Heart right ventricle (tissue), 16 donors: ENCODE measurements at regions not wholly inside any gene's neighbourhood (a gene's known extent, or its start where the extent isn't known, plus 50 kb on each side); places are given as distances from the start of the nearest gene placed in this dataset.

Source experiments
- ATAC-seq, 8 donors: fragments of 200-7000 bp; cut with Tn5 transposase; one replicate each; pipeline ENCODE4 v1.9.1; 2020; ENCODE audit warnings: mild to moderate bottlenecking in 8 of 8, moderate library complexity in 8 of 8, moderate number of reproducible peaks in 1 of 8
- DNase-seq, 2 donors: peaks; one replicate each; pipeline ENCODE4 v3.0.0-alpha.2; 2020
- H3K27ac ChIP-seq, 10 donors: fragments of 200-600 bp; sonication (generic) in 2 of 10; one replicate each; pipeline versions ENCODE4 v1.5.0 to v1.8.0; 2020 to 2022; ENCODE audit warnings: mild to moderate bottlenecking in 3 of 10
- H3K27me3 ChIP-seq, 7 donors: fragments of 200-600 bp; one replicate each; pipeline ENCODE4 v1.8.0; 2021 to 2022; ENCODE audit warnings: mild to moderate bottlenecking in 2 of 7
- H3K36me3 ChIP-seq, 9 donors: fragments of 200-600 bp; sonication (generic) in 1 of 9; one replicate each; pipeline versions ENCODE4 v1.5.0 to v1.8.0; 2020 to 2022; ENCODE audit warnings: mild to moderate bottlenecking in 2 of 9
- H3K4me1 ChIP-seq, 9 donors: fragments of 200-600 bp; sonication (generic) in 1 of 9; one replicate each; pipeline versions ENCODE4 v1.5.0 to v1.8.0; 2020 to 2022; ENCODE audit warnings: mild to moderate bottlenecking in 4 of 9
- H3K4me3 ChIP-seq, 10 donors: fragments of 200-600 bp; sonication (generic) in 2 of 10; one replicate each; pipeline versions ENCODE4 v1.5.0 to v1.8.0; 2020 to 2022; ENCODE audit warnings: mild to moderate bottlenecking in 7 of 10, moderate library complexity in 2 of 10
- H3K9me3 ChIP-seq, 11 donors: fragments of 200-600 bp in 10 of 11; sonication (generic) in 2 of 11; one replicate each; pipeline versions ENCODE4 v1.5.0 to v1.8.0; 2013 to 2022; ENCODE audit warnings: mild to moderate bottlenecking in 2 of 11, control low read depth in 1 of 11, moderate library complexity in 1 of 11
- WGBS, 2 donors: extraction: QIAGEN DNeasy Blood & Tissue Kit; methylation state at CpG; one replicate each; pipeline ENCODE4 v1.1.7; 2013; ENCODE audit warnings: inconsistent platforms in 1 of 2; 5-methylcytosine and 5-hydroxymethylcytosine counted together
- intact Hi-C, 10 donors: fragments of 100-400 bp; cut with DNase I; formaldehyde crosslinking; loops; one replicate each; pipeline versions ENCODE4 v1.11.1 to v1.14.2; 2022
- TF ChIP-seq, protein P1 (sequence below), 9 donors: fragments of 200-600 bp; sonication (generic) in 2 of 9; IDR thresholded peaks; one replicate each; pipeline versions ENCODE4 v1.5.0 to v1.8.0; 2021 to 2022; ENCODE audit warnings: antibody characterized with exemption in 9 of 9, mild to moderate bottlenecking in 5 of 9, moderate library complexity in 1 of 9
- donor health status: Arrhythmogenic right ventricular cardiomyopathy.
- donor health status: ischemic (EF 13 %, LVEDD 7.1; RV severe dilation, severe dysfunction).
- donor health status: healthy with polysubstance abuse.
- donor health status: DM: no; HTN: yes; CAD: no.
- donor health status: DM: no; HTN: no; CAD: no.
- donor health status: ischemic (EF 25% LVEDD 6.9; RV normal size, moderate dysfunction).
- donor health status: ischemic (EF 25% LVEDD 5.7; RV mildly dilated, moderate dysfunction).
- donor health status: healthy.
- donor health status: DM: yes; HTN: yes; CAD: no.
- donor health status: Ischemic cardiomyopathy.
- donor health status: ischemic (EF 35%, LVEDD 5.7; RV mildly dilated, moderate dysfunction).
- donor health status: nonischemic (EF 11% LVEDD 7.7; RV severe dilation, severe dysfunction).
- donor health status: DM: yes; HTN: yes; CAD: no.
- donor health status: PGD.
- donor health status: ischemic (EF 29% LVEDD 5.4; RV normal size, mild dysfunction).
- donor health status: nonischemic (EF 23%, LVEDD 6.1; RV moderate dilation, normal function).

DNA sequence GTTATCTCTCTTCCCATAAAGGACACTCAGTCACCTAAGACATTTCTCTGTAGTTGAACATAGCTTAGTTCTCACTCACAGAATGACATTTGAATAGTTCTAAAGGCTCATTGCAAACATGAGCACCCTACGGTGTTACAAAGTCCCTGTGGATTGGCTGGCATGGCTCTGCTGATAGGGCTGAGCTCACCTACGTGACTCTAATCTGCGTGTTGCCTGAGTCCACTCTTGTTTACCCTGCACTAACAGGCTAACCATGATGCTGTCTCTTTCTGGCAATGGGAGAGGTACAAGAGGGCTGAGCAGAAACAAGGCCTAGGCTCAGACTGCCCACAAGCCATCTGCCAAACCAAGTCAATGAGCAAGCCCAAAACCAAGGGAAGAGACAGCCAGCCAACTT, 103.6 kb downstream of the PALM2AKAP2 start:
- H3K27ac ChIP-seq = no peak overlapping the region
- H3K27me3 ChIP-seq = no peaks in the 10 kb centered on the region
- H3K9me3 ChIP-seq = no peaks in the 10 kb centered on the region
- DNase-seq (no peak), ATAC-seq (peak in 1 of 8 donors; percentile 12)
- WGBS, 2 donors = 48 to 74% methylated on average over 3 of the region's 3 CpGs
- TF ChIP-seq, protein P1, sequence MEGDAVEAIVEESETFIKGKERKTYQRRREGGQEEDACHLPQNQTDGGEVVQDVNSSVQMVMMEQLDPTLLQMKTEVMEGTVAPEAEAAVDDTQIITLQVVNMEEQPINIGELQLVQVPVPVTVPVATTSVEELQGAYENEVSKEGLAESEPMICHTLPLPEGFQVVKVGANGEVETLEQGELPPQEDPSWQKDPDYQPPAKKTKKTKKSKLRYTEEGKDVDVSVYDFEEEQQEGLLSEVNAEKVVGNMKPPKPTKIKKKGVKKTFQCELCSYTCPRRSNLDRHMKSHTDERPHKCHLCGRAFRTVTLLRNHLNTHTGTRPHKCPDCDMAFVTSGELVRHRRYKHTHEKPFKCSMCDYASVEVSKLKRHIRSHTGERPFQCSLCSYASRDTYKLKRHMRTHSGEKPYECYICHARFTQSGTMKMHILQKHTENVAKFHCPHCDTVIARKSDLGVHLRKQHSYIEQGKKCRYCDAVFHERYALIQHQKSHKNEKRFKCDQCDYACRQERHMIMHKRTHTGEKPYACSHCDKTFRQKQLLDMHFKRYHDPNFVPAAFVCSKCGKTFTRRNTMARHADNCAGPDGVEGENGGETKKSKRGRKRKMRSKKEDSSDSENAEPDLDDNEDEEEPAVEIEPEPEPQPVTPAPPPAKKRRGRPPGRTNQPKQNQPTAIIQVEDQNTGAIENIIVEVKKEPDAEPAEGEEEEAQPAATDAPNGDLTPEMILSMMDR (IDR thresholded peaks at IDR 0.05) = no peak
- peaks cover 14 to 58% (median 34%) of the 10 kb centered on the region in 9 donors for H3K4me1 ChIP-seq
- no peak overlapping the region for H3K4me3 ChIP-seq
- H3K36me3 ChIP-seq = peaks cover 0 to 15% (median 0%) of the 10 kb centered on the region in 9 donors
- intact Hi-C loops = loop anchor here in 5 of 10 donors (5.0 to 10.0 kb wide), 3 partner anchors 59 to 309 kb away; no protein-coding TSS in a partner anchor

DNA sequence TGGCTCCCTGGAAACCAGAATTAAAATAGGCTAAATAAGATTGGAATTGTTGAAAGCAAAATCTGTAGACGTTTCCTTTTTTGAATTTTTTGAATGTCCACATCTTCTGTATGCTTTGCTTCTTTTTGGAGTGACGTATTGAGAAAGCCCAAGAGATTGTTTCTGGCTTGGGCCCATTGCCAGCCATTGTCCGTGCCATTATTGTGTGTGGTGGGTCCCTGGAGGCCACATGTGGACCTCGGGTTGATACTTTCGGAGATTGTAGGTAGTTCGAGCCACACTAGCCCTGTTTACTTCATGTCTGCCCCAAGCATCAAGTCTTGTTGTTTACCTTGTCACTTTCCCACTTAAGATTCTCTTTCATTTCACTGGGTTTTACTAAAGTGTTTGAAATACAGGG, 106.0 kb downstream of the PALM2AKAP2 start:
- peak; percentile 64 to 79 for DNase-seq
- Histone ChIP-seq H3K27ac (peak overlapping the region; percentile 6 to 81 (median 68)), H3K27me3 (no peaks in the 10 kb centered on the region), H3K4me3 (no peak overlapping the region), H3K9me3 (no peaks in the 10 kb centered on the region), H3K4me1 (peaks cover 14 to 67% (median 46%) of the 10 kb centered on the region in 9 donors), H3K36me3 (peaks cover 0 to 15% (median 0%) of the 10 kb centered on the region in 9 donors)
- WGBS, 2 donors = 32 to 40% methylated on average over 6 of the region's 6 CpGs
- TF ChIP-seq, protein P1 (IDR thresholded peaks at IDR 0.05) = no peak
- intact Hi-C loops = loop anchor here in 7 of 10 donors (5.0 to 10.0 kb wide), 5 partner anchors 61 to 311 kb away; partner anchors contain the start of gene PALM2AKAP2 (in 1 of the 7)
- peak in 7 of 8 donors; percentile 19 to 79 (median 49) for ATAC-seq

DNA sequence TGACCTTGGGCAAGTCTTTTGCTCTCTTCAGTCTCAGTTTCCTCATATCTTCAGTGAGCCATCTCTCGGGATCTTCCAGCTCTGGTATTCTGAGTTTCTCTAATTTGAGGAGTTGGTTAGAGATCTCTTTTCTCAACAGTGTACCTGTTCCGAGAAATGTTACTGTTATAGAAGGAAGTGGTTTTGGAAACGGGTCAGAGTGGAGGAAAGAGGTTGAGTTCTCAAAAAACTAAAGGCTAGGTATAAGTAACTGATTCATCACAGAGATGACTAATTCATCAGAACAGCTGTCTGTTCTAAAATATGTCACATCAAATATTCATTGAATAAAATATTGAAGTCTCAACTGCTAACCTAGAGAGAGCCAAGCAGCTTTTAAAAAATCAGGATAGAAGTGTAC, 106.6 kb downstream of the PALM2AKAP2 start:
- WGBS, 2 donors = 49 to 63% methylated on average over 3 of the region's 3 CpGs
- ATAC-seq = no peak
- Histone ChIP-seq H3K27ac (peak overlapping the region; percentile 31 to 81 (median 68)), H3K9me3 (no peaks in the 10 kb centered on the region), H3K36me3 (peaks cover 0 to 15% (median 0%) of the 10 kb centered on the region in 9 donors), H3K4me1 (peaks cover 14 to 67% (median 46%) of the 10 kb centered on the region in 9 donors), H3K4me3 (no peak overlapping the region), H3K27me3 (no peaks in the 10 kb centered on the region)
- intact Hi-C loops = loop anchor here in 7 of 10 donors (5.0 to 10.0 kb wide), 5 partner anchors 62 to 312 kb away; partner anchors contain the start of gene PALM2AKAP2 (in 1 of the 7)
- TF ChIP-seq, protein P1 (IDR thresholded peaks at IDR 0.05) = no peak
- no peak for DNase-seq

DNA sequence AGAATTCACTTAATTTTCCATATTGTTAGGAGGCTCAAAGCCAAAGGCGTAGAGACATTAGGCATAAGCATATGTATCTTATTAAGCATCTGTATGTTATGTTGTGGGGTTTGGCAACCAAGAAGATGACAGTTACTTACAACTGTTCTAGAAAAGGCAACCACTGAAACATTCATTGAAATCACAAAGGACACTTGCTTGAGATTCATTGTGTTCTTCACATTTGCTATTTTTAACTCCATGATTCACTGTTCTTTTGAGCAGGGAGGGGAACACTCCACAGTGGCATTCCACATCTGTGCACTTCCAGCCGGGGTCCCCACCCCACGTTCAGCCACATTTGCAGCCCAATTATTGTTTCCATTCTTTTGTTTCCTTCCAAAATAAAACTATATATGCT, 107.1 kb downstream of the PALM2AKAP2 start:
- peaks cover 14 to 67% (median 46%) of the 10 kb centered on the region in 9 donors for H3K4me1 ChIP-seq

More for the DNA sequence above, 107.1 kb downstream of the PALM2AKAP2 start:
- peak in 1 of 2 donors; percentile 19 for DNase-seq
- ATAC-seq = peak; percentile 77 to 90 (median 86)
- Histone ChIP-seq H3K36me3 (peaks cover 0 to 15% (median 0%) of the 10 kb centered on the region in 9 donors), H3K9me3 (no peaks in the 10 kb centered on the region), H3K27ac (peak overlapping the region; percentile 31 to 81 (median 68)), H3K4me3 (no peak overlapping the region), H3K27me3 (no peaks in the 10 kb centered on the region)
- intact Hi-C loops = loop anchor here in 7 of 10 donors (5.0 to 10.0 kb wide), 5 partner anchors 62 to 312 kb away; partner anchors contain the start of gene PALM2AKAP2 (in 1 of the 7)
- TF ChIP-seq, protein P1 (IDR thresholded peaks at IDR 0.05) = no peak
- WGBS, 2 donors = 30 to 33% methylated on average over 3 of the region's 3 CpGs
